Osteoblast (primary cell): ENCODE measurements at regions not wholly inside any gene's neighbourhood (a gene's known extent, or its start where the extent isn't known, plus 50 kb on each side); places are given as distances from the start of the nearest gene placed in this dataset.

Experiments used
- DNase-seq: peaks from one replicate; pipeline ENCODE4 v3.0.0; 2011; ENCODE audit warnings: low spot score, mixed read lengths; ENCODE audit not compliant: insufficient read length; ENCODE audit errors: missing footprints
- H2AFZ ChIP-seq: 2 replicates; pipeline ENCODE4 v1.6.0; 2011; ENCODE audit warnings: mild to moderate bottlenecking, low read length
- H3K27ac ChIP-seq: 2 replicates; pipeline ENCODE4 v1.5.1; 2011; ENCODE audit warnings: mild to moderate bottlenecking, low read depth, low read length, moderate library complexity
- H3K27me3 ChIP-seq: 2 replicates; pipeline ENCODE4 v1.6.0; 2012; ENCODE audit warnings: mild to moderate bottlenecking, control low read depth, inconsistent platforms, low read length, moderate library complexity; ENCODE audit not compliant: insufficient read depth
- H3K36me3 ChIP-seq: 2 replicates; pipeline ENCODE4 v1.5.1; 2011; ENCODE audit warnings: mild to moderate bottlenecking, low read length, control low read depth, moderate library complexity; ENCODE audit not compliant: insufficient read depth
- H3K4me1 ChIP-seq: 2 replicates; pipeline ENCODE4 v1.5.1; 2011; ENCODE audit warnings: mild to moderate bottlenecking, low read length, control low read depth, moderate library complexity; ENCODE audit not compliant: insufficient read depth
- H3K4me2 ChIP-seq: 2 replicates; pipeline ENCODE4 v1.6.0; 2011; ENCODE audit warnings: mild to moderate bottlenecking, low read length; ENCODE audit not compliant: insufficient read depth
- H3K4me3 ChIP-seq: fragments of 200-600 bp; sonication (generic); 3 replicates; pipeline ENCODE4 v1.5.1; 2012; ENCODE audit warnings: mild to moderate bottlenecking, low read length, inconsistent platforms; ENCODE audit not compliant: insufficient read depth
- H3K79me2 ChIP-seq: 2 replicates; pipeline ENCODE4 v1.6.0; 2012; ENCODE audit warnings: mild to moderate bottlenecking, low read length, control low read depth, inconsistent platforms; ENCODE audit not compliant: insufficient read depth
- H3K9me3 ChIP-seq: 2 replicates; pipeline ENCODE4 v1.5.1; 2011; ENCODE audit warnings: low read depth, low read length, control low read depth
- H4K20me1 ChIP-seq: 2 replicates; pipeline ENCODE4 v1.6.0; 2012; ENCODE audit warnings: mild to moderate bottlenecking, low read length, control low read depth; ENCODE audit not compliant: insufficient read depth
- TF ChIP-seq, protein P1 (sequence below): IDR thresholded peaks from 2 replicates; pipeline ENCODE4 v1.5.1; 2011; ENCODE audit warnings: mild to moderate bottlenecking, low read depth, low read length, moderate library complexity; ENCODE audit errors: extremely low read depth

DNA sequence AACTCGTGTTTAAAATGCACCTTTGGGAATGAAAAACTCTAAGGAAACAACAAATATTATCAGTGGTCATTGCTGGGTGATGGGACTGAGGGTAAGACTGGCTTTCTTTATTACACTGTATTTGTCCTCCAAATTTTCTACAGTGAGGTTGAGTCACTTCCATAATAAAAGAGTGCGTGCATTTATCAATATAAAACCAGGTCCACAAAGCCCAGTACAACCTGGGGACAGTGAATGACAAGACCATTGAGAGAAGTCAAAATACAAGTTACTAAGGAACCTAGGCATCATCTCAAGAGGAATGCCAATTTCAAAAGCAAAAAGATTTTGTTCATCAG lies 76.4 kb downstream of the MAGED4 start:
- TF ChIP-seq, protein P1, sequence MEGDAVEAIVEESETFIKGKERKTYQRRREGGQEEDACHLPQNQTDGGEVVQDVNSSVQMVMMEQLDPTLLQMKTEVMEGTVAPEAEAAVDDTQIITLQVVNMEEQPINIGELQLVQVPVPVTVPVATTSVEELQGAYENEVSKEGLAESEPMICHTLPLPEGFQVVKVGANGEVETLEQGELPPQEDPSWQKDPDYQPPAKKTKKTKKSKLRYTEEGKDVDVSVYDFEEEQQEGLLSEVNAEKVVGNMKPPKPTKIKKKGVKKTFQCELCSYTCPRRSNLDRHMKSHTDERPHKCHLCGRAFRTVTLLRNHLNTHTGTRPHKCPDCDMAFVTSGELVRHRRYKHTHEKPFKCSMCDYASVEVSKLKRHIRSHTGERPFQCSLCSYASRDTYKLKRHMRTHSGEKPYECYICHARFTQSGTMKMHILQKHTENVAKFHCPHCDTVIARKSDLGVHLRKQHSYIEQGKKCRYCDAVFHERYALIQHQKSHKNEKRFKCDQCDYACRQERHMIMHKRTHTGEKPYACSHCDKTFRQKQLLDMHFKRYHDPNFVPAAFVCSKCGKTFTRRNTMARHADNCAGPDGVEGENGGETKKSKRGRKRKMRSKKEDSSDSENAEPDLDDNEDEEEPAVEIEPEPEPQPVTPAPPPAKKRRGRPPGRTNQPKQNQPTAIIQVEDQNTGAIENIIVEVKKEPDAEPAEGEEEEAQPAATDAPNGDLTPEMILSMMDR, result no peak
- Histone ChIP-seq H3K4me3 (peak overlapping the region; percentile 86), H3K9me3 (no peaks in the 10 kb centered on the region), H3K4me2 (peak overlapping the region; percentile 98), H3K4me1 (peaks cover 8% of the 10 kb centered on the region), H4K20me1 (no peaks in the 10 kb centered on the region), H3K27me3 (peaks cover 8% of the 10 kb centered on the region), H3K27ac (no peak overlapping the region), H3K79me2 (no peaks in the 10 kb centered on the region), H2AFZ (no peak overlapping the region), H3K36me3 (no peaks in the 10 kb centered on the region)
- no peak for DNase-seq

DNA sequence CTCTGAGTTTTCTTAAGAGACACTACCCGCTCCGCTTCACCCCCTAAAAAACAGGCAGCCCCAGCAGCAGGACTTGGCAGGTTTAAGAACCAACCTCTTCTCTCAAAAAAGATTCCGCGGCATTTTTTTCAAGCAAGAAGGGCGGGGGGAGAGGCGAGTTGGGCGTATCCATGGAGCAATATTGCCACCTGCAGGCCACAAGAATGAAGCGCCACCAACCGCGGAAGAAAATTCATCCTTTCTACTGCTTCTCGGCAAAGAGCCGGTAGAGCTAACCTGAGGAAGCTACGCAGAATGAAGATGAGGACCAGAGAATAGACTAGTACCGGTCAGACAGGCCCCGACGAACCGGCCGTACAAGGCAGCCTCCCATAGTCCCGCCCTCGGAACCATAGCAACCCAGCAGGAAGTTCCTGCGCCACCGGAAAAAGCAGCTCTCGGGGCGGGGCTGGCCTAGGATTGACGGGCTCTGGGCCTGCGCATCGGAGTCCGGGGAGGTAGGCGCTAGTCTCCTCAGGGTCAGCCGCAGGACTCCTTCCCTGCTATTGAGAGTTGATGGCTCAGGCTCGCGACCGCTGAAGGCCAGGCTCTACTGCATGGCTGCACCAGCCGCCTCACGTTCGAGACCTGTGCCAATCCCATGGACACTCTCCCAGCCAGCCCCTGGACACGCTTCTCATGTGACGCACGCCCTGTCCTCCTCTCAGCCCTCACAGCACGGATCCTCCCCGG lies 76.9 kb downstream of the MAGED4 start:
- Histone ChIP-seq H3K27me3 (peaks cover 5% of the 10 kb centered on the region), H3K27ac (peak overlapping the region; percentile 76), H3K36me3 (no peaks in the 10 kb centered on the region), H3K4me3 (peak overlapping the region; percentile 86), H3K79me2 (no peaks in the 10 kb centered on the region), H3K4me2 (peak overlapping the region; percentile 98), H2AFZ (peak overlapping the region; percentile 100), H3K4me1 (peaks cover 8% of the 10 kb centered on the region), H4K20me1 (no peaks in the 10 kb centered on the region), H3K9me3 (no peaks in the 10 kb centered on the region)
- peak; percentile 93 for DNase-seq
- TF ChIP-seq, protein P1, result peak; percentile 95

DNA sequence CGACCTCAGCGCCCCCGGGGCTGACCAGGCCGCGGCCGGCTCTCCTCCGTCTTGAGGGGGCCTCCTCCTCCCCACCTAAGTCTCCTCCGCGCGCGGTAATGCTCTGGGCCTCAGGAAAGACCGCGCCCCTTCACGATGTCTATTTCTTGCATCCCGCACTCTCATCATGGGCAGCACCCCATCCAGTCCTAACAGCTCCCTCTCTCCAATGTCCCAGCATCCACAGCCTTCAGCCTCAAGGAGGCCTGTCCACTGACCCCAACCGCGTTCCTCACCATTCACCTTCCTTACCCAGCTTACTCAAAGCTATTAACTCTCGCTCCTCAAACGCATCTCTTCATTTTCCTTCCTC lies 77.5 kb downstream of the MAGED4 start:
- DNase-seq, result no peak
- TF ChIP-seq, protein P1, result no peak
- Histone ChIP-seq H3K4me2 (peak overlapping the region; percentile 98), H3K27ac (peak overlapping the region; percentile 76), H3K36me3 (no peaks in the 10 kb centered on the region), H2AFZ (peak overlapping the region; percentile 100), H3K9me3 (no peaks in the 10 kb centered on the region), H3K27me3 (peaks cover 5% of the 10 kb centered on the region), H3K79me2 (no peaks in the 10 kb centered on the region), H3K4me1 (peaks cover 8% of the 10 kb centered on the region), H4K20me1 (no peaks in the 10 kb centered on the region), H3K4me3 (peak overlapping the region; percentile 86)

DNA sequence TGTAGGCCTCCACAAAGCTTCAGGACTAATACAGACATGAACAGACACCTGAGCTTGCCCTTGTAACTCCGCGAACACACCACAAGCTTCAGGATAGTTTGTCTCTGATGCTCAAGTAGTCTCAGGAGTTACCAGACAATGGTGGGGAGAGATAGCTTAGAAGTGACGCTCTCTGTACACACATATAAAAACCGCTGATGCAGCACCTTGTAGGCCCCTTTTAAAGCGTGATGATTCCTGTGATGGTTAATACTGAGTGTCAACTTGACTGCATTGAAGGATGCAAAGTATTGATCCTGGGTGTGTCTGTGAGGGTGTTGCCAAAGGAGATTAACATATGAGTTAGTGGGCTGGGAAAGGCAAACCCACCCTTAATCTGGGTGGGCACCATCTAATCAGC lies 78.7 kb downstream of the MAGED4 start:
- H3K4me3 ChIP-seq, result no peak overlapping the region
- H4K20me1 ChIP-seq, result no peaks in the 10 kb centered on the region
- no peaks in the 10 kb centered on the region for H3K9me3 ChIP-seq
- TF ChIP-seq, protein P1, result no peak
- H3K36me3 ChIP-seq, result no peaks in the 10 kb centered on the region
- DNase-seq, result no peak
- H3K27me3 ChIP-seq, result peaks cover 5% of the 10 kb centered on the region
- no peak overlapping the region for H2AFZ ChIP-seq
- H3K4me2 ChIP-seq, result no peak overlapping the region
- H3K4me1 ChIP-seq, result peaks cover 8% of the 10 kb centered on the region
- H3K27ac ChIP-seq, result no peak overlapping the region
- H3K79me2 ChIP-seq, result no peaks in the 10 kb centered on the region
